ENCODE measurements at regions not wholly inside any gene's neighbourhood (a gene's known extent, or its start where the extent isn't known, plus 50 kb on each side); places are given as distances from the start of the nearest gene placed in this dataset.

- no peak for DNase-seq (ENCODE audit: low read depth, low spot score)
- Histone ChIP-seq H3K4me2 (ENCODE audit: control insufficient read depth, extremely low read depth, insufficient read depth, low read depth, low read length) (no peak overlapping the region), H4K20me1 (ENCODE audit: control insufficient read depth, extremely low read depth, insufficient read depth, low read length) (no peaks in the 10 kb centered on the region), H3K4me1 (ENCODE audit: control insufficient read depth, extremely low read depth, insufficient read depth, low read length) (no peaks in the 10 kb centered on the region), H3K27ac (ENCODE audit: control insufficient read depth, insufficient read depth, low read length) (no peak overlapping the region), H2AFZ (ENCODE audit: control insufficient read depth, low read length) (no peak overlapping the region), H3K9me1 (ENCODE audit: control insufficient read depth, extremely low read depth, insufficient read depth, low read length) (no peaks in the 10 kb centered on the region), H3K79me2 (ENCODE audit: control insufficient read depth, insufficient read depth, low read length) (no peaks in the 10 kb centered on the region), H3K36me3 (ENCODE audit: control insufficient read depth in 2 of 2, extremely low read depth in 1 of 2, insufficient read depth in 2 of 2, low read length in 2 of 2) (no peaks in the 10 kb centered on the region), H3K27me3 (ENCODE audit: control insufficient read depth, extremely low read depth, insufficient read depth, low read length) (no peaks in the 10 kb centered on the region), H3K4me3 (ENCODE audit: control insufficient read depth in 2 of 3, extremely low read depth in 1 of 3, insufficient read depth in 2 of 3, low read depth in 1 of 3, low read length in 3 of 3) (no peak overlapping the region), H3K9me3 (ENCODE audit: control insufficient read depth, low read depth, low read length) (no peaks in the 10 kb centered on the region), H3K9ac (ENCODE audit: control insufficient read depth, extremely low read depth, insufficient read depth, low read length) (no peak overlapping the region)
- no peak for FAIRE-seq
- TF ChIP-seq CTCF (optimal IDR thresholded peaks at IDR 0.05 in 1 of 3, IDR thresholded peaks at IDR 0.05 in 1 of 3, conservative IDR thresholded peaks at IDR 0.05 in 1 of 3; ENCODE audit: extremely low read depth in 1 of 3, insufficient read depth in 2 of 3, low read length in 3 of 3): no peak
- TF ChIP-seq EZH2 (IDR thresholded peaks at IDR 0.05; ENCODE audit: low read length): no peak
- dilution Hi-C loops (cut with MboI; ENCODE audit: extremely low pct_ligation_motif_present, low sequenced_read_pairs): no loop called here
Observed at GRCh38 chr15:96851613-96852012, 521.1 kb downstream of the NR2F2 start.

GRCh38 chr15:96858694-96859093 lies 528.2 kb downstream of the NR2F2 start:
- H3K9me3 ChIP-seq (ENCODE audit: control insufficient read depth, low read depth, low read length): no peaks in the 10 kb centered on the region
- no peak for FAIRE-seq
- H4K20me1 ChIP-seq (ENCODE audit: control insufficient read depth, extremely low read depth, insufficient read depth, low read length): no peaks in the 10 kb centered on the region
- no peak overlapping the region for H3K4me3 ChIP-seq (ENCODE audit: control insufficient read depth in 2 of 3, extremely low read depth in 1 of 3, insufficient read depth in 2 of 3, low read depth in 1 of 3, low read length in 3 of 3)
- H3K27ac ChIP-seq (ENCODE audit: control insufficient read depth, insufficient read depth, low read length): no peak overlapping the region
- no peaks in the 10 kb centered on the region for H3K9me1 ChIP-seq (ENCODE audit: control insufficient read depth, extremely low read depth, insufficient read depth, low read length)
- DNase-seq (ENCODE audit: low read depth, low spot score): no peak
- no peak overlapping the region for H2AFZ ChIP-seq (ENCODE audit: control insufficient read depth, low read length)
- no peaks in the 10 kb centered on the region for H3K79me2 ChIP-seq (ENCODE audit: control insufficient read depth, insufficient read depth, low read length)
- TF ChIP-seq CTCF (optimal IDR thresholded peaks at IDR 0.05 in 1 of 3, IDR thresholded peaks at IDR 0.05 in 1 of 3, conservative IDR thresholded peaks at IDR 0.05 in 1 of 3; ENCODE audit: extremely low read depth in 1 of 3, insufficient read depth in 2 of 3, low read length in 3 of 3): no peak
- TF ChIP-seq EZH2 (IDR thresholded peaks at IDR 0.05; ENCODE audit: low read length): no peak
- dilution Hi-C loops (cut with MboI; ENCODE audit: extremely low pct_ligation_motif_present, low sequenced_read_pairs): no loop called here
- H3K4me2 ChIP-seq (ENCODE audit: control insufficient read depth, extremely low read depth, insufficient read depth, low read depth, low read length): no peak overlapping the region
- H3K27me3 ChIP-seq (ENCODE audit: control insufficient read depth, extremely low read depth, insufficient read depth, low read length): no peaks in the 10 kb centered on the region
- H3K4me1 ChIP-seq (ENCODE audit: control insufficient read depth, extremely low read depth, insufficient read depth, low read length): no peaks in the 10 kb centered on the region
- H3K9ac ChIP-seq (ENCODE audit: control insufficient read depth, extremely low read depth, insufficient read depth, low read length): no peak overlapping the region
- H3K36me3 ChIP-seq (ENCODE audit: control insufficient read depth in 2 of 2, extremely low read depth in 1 of 2, insufficient read depth in 2 of 2, low read length in 2 of 2): no peaks in the 10 kb centered on the region
